Activated naive CD8-positive, alpha-beta T cell (primary cell): ENCODE measurements at regions not wholly inside any gene's neighbourhood (a gene's known extent, or its start where the extent isn't known, plus 50 kb on each side); places are given as distances from the start of the nearest gene placed in this dataset.

Experiments
- H3K27ac Mint-ChIP-seq: one replicate; pipeline ENCODE4 v1.8.0; 2021; ENCODE audit warnings: mixed read lengths
- H3K27me3 Mint-ChIP-seq: one replicate; pipeline ENCODE4 v1.8.0; 2021; ENCODE audit warnings: mixed read lengths
- H3K36me3 Mint-ChIP-seq: one replicate; pipeline ENCODE4 v1.8.0; 2021; ENCODE audit warnings: mixed read lengths
- H3K4me1 Mint-ChIP-seq: one replicate; pipeline ENCODE4 v1.8.0; 2021; ENCODE audit warnings: low read depth, mixed read lengths
- H3K4me3 Mint-ChIP-seq: one replicate; pipeline ENCODE4 v1.8.0; 2021; ENCODE audit warnings: mild to moderate bottlenecking, mixed read lengths
- H3K9me3 Mint-ChIP-seq: one replicate; pipeline ENCODE4 v1.8.0; 2021; ENCODE audit warnings: low read depth, mixed read lengths

DNA sequence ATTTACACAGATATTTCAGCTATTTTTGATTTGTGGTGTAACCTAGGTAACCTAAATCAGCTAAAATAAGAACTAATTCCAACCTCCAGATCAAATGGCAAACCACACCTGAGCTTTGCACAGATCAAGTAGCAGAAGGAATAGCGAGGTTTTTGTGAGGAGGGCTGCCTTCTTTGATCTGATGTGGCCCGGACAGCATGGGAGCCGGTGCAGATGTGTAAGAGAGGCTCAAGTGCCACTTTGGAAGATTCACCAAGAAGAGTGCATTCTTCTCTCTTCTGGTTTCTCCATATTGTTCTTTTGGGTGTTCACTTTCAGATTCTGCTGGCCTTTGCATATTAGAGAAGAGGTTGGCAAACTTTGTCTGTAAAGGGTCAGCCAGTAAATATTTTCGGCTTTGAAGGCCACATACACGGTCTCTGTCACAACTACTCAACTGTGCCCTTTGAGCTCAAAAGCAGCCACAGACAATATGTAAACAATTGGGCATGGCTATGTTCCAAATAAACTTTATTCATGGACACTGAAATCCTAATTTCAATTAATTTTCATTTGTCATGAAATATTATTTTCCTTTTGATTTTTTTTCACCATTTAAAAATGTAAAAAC is 78.9 kb upstream of the FAM9C start:
- peak overlapping the region; percentile 32 for H3K4me3 Mint-ChIP-seq
- H3K27ac Mint-ChIP-seq, result peak overlapping the region; percentile 83
- peaks cover 54% of the 10 kb centered on the region for H3K4me1 Mint-ChIP-seq
- H3K27me3 Mint-ChIP-seq, result no peaks in the 10 kb centered on the region
- H3K36me3 Mint-ChIP-seq, result no peaks in the 10 kb centered on the region
- no peaks in the 10 kb centered on the region for H3K9me3 Mint-ChIP-seq

- Mint-ChIP-seq H3K27ac (no peak overlapping the region), H3K27me3 (no peaks in the 10 kb centered on the region), H3K9me3 (no peaks in the 10 kb centered on the region), H3K4me1 (peaks cover 38% of the 10 kb centered on the region), H3K4me3 (no peak overlapping the region), H3K36me3 (no peaks in the 10 kb centered on the region)
Observed at GRCh38 chrX:13121020-13121555, 76.7 kb upstream of the FAM9C start.

GRCh38 chrX:13120017-13120416 is 75.6 kb upstream of the FAM9C start:
- Mint-ChIP-seq H3K4me3 (no peak overlapping the region), H3K27me3 (no peaks in the 10 kb centered on the region), H3K36me3 (no peaks in the 10 kb centered on the region), H3K4me1 (peaks cover 31% of the 10 kb centered on the region), H3K9me3 (no peaks in the 10 kb centered on the region), H3K27ac (no peak overlapping the region)

DNA sequence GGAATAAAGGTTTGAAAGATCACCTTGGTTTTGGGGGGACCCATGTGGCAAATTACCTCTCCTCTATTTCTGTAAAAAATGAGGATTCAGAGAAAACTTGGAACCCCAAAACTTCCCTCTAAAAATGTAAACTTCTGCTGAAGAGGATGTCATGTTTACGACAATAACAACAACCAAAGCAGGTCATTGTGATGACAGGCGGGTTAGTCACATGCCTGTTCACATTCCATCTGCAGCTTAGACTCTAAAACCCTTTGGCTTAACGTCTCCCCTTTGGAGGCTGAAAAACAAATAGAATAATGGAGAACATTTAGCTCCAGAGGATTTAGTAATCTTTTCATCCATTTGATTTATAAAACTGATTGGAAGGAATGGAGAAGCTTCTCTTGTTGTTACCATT is 75.0 kb upstream of the FAM9C start:
- Mint-ChIP-seq H3K9me3 (no peaks in the 10 kb centered on the region), H3K4me3 (no peak overlapping the region), H3K36me3 (no peaks in the 10 kb centered on the region), H3K27ac (no peak overlapping the region), H3K27me3 (no peaks in the 10 kb centered on the region), H3K4me1 (peaks cover 26% of the 10 kb centered on the region)

DNA sequence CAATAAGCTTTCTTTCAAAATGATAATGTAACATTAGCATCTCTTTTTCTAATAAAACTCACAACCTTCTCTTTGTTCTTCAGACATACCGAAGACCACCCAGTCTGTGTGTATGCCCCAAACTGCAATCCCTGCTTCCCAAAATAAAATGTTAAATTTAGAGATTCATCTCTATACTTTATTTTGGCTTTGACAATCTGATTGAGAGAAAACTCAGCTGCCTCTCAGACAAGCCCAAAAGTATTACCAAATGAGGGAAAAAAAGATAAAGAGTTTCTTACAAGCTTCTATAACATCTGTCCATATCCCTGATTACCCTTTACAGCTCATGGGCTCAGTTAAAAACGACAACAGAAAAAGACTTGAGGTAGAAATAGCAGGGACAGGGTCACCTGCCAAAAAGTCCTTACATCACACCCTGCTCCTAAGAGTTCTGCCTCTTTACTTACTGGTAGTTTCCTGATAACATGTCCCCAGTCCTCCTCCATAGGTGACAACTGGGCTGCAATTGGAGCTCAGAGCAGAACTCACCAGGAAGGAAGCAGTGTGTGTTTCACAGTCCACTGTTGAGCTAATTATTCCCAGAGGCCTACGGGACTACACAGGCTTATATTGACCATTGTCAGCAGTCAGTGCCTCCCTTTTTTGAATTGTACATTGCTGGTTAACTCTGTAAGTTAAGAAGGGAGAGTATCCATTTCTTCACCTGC is 70.9 kb upstream of the FAM9C start:
- Mint-ChIP-seq H3K4me1 (peaks cover 4% of the 10 kb centered on the region), H3K27ac (no peak overlapping the region)

DNA sequence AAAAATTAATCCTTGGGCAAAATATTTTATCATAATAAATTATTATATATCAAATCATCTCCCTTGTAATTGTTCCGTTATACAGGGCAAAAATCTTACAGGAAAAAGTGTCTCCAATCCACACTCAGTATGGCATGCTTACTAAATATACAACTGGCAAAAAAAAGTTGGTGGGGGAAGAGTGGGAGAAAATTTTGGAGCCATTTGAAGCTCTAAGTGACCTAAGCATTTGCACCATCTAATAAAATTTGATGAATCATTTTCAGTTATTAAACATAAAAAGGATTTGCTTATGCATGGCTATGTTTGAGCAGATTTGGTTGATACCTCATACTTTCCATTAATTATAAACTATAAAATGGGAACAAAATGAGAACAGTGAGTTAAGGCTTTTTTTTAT is 68.1 kb upstream of the FAM9C start:
- Mint-ChIP-seq H3K4me1 (peaks cover 4% of the 10 kb centered on the region), H3K9me3 (no peaks in the 10 kb centered on the region), H3K27me3 (no peaks in the 10 kb centered on the region), H3K4me3 (no peak overlapping the region), H3K27ac (no peak overlapping the region), H3K36me3 (no peaks in the 10 kb centered on the region)

More for the DNA sequence above, 70.9 kb upstream of the FAM9C start:
- Mint-ChIP-seq H3K27me3 (no peaks in the 10 kb centered on the region), H3K4me3 (no peak overlapping the region), H3K9me3 (no peaks in the 10 kb centered on the region), H3K36me3 (no peaks in the 10 kb centered on the region)

GRCh38 chrX:13110433-13111324 is 66.3 kb upstream of the FAM9C start:
- Mint-ChIP-seq H3K36me3 (no peaks in the 10 kb centered on the region), H3K27me3 (no peaks in the 10 kb centered on the region), H3K27ac (no peak overlapping the region), H3K4me3 (no peak overlapping the region), H3K4me1 (peaks cover 4% of the 10 kb centered on the region), H3K9me3 (no peaks in the 10 kb centered on the region)

DNA sequence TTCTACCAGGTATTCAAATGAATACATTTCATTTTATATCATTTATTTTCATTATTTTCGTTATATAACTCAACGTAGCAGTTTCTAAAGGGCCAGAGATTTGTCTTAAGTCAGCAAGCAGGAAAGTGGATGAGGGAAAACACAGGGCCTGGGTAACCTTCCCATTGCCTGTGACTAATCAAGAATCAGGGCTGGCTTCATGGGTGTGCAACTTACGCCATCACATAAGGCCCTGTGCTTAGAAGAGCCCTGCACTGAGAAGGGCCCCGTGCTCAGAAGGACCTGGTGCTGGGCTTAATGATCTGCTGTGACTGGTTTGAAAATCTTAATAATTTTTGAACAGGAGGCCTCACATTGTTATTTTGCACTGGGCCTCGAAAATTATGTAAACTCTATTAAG is 65.4 kb upstream of the FAM9C start:
- Mint-ChIP-seq H3K9me3 (no peaks in the 10 kb centered on the region), H3K27me3 (no peaks in the 10 kb centered on the region), H3K36me3 (no peaks in the 10 kb centered on the region), H3K27ac (no peak overlapping the region), H3K4me1 (peaks cover 4% of the 10 kb centered on the region), H3K4me3 (no peak overlapping the region)

GRCh38 chrX:13103914-13104274 is 59.5 kb upstream of the FAM9C start:
- Mint-ChIP-seq H3K27me3 (no peaks in the 10 kb centered on the region), H3K36me3 (no peaks in the 10 kb centered on the region), H3K9me3 (no peaks in the 10 kb centered on the region), H3K4me3 (no peak overlapping the region), H3K27ac (no peak overlapping the region), H3K4me1 (peaks cover 32% of the 10 kb centered on the region)

DNA sequence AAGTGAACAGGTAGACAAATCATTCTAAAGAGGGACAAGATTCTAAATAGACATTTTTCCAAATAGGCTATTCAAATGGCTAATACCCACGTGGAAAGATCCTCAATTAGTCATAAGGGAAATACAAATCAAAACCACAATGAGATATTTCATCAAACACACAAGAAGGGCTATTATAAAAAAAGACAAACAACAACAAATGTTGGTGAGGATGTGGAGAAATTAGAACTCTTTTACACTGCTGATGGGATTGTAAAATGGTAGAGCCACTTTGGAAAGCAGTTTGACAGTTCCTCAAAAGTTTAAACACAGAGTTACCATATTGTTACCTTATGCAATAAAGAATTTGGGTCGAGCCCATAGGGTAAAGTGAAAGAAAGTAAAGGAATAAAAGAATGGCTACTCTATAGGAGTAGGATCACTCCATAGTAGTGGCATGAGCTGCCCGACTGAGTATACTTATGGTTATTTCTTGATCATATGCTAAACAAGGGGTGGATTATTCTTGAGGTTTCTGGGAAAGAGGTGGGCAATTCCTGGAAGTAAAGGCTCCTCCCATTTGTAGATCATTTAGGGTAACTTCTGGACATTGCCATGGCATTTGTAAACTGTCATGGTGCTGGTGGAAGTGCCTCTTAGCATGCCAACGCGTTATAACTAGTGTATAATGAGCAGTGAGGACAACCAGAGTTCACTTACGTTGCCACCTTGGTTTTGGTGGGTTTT is 58.9 kb upstream of the FAM9C start:
- Mint-ChIP-seq H3K9me3 (no peaks in the 10 kb centered on the region), H3K36me3 (no peaks in the 10 kb centered on the region), H3K4me1 (peaks cover 32% of the 10 kb centered on the region), H3K4me3 (no peak overlapping the region), H3K27ac (no peak overlapping the region), H3K27me3 (no peaks in the 10 kb centered on the region)

DNA sequence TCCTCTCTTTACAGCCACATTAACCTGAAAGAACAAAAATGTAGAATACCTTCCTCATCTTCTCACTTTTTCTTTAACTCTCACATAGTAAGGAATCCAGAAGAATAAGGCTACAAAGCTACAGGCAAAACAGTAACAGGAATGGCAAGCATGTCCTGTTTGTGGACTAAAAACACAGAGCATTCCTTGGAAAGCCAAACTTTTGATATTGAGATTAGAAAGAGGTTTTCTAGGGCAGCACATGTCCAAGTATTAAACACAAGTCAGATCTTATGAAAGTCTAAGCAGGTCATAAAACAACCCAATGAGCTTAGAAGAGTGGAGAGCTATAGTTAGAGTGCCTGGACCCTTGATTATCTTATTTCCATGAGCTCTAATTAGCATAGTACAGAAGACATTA is 58.2 kb upstream of the FAM9C start:
- Mint-ChIP-seq H3K27ac (no peak overlapping the region), H3K36me3 (no peaks in the 10 kb centered on the region), H3K4me1 (peaks cover 32% of the 10 kb centered on the region), H3K9me3 (no peaks in the 10 kb centered on the region), H3K27me3 (no peaks in the 10 kb centered on the region), H3K4me3 (no peak overlapping the region)

- no peaks in the 10 kb centered on the region for H3K36me3 Mint-ChIP-seq
- no peaks in the 10 kb centered on the region for H3K27me3 Mint-ChIP-seq
- H3K4me1 Mint-ChIP-seq, result peaks cover 38% of the 10 kb centered on the region
- peak overlapping the region; percentile 6 for H3K4me3 Mint-ChIP-seq
- no peaks in the 10 kb centered on the region for H3K9me3 Mint-ChIP-seq
- no peak overlapping the region for H3K27ac Mint-ChIP-seq
Observed at GRCh38 chrX:13101441-13102139, 57.2 kb upstream of the FAM9C start.

DNA sequence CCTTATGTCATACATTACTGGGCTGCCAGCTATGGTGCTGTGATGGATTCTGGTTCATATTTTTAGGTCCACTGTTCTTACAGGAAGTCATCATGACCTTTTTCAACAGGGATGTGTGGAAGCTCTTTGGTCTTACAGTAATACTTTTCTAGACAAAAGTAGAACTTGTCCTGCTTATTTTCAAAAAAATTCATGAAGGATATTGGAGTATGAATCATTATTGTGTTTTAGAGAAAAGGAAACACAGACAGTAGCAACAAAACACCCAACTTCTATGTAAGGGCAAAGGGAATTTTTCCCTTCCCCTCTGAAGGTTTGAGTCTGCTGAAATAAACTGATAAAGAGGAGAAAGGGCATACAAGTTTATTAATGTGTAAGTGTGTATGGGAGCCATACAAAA is 54.7 kb upstream of the FAM9C start:
- Mint-ChIP-seq H3K4me1 (peaks cover 59% of the 10 kb centered on the region), H3K27ac (no peak overlapping the region), H3K9me3 (no peaks in the 10 kb centered on the region), H3K36me3 (no peaks in the 10 kb centered on the region), H3K4me3 (peak overlapping the region; percentile 7), H3K27me3 (no peaks in the 10 kb centered on the region)

- Mint-ChIP-seq H3K9me3 (no peaks in the 10 kb centered on the region), H3K4me3 (peak overlapping the region; percentile 51), H3K4me1 (peaks cover 71% of the 10 kb centered on the region), H3K36me3 (no peaks in the 10 kb centered on the region), H3K27ac (no peak overlapping the region), H3K27me3 (no peaks in the 10 kb centered on the region)
Observed at GRCh38 chrX:13096728-13097127, 52.3 kb upstream of the FAM9C start.
